Peyer's patch (tissue), 4 donors: ENCODE measurements at regions not wholly inside any gene's neighbourhood (a gene's known extent, or its start where the extent isn't known, plus 50 kb on each side); places are given as distances from the start of the nearest gene placed in this dataset.

Experiments used
- CTCF ChIP-seq, 6 experiments: fragments of 450-650 bp in 4 of 6; fragments of 200-600 bp in 2 of 6; sonication (generic) in 1 of 6; IDR thresholded peaks; one replicate each; pipeline ENCODE4 v1.5.1; 2017 to 2019; ENCODE audit warnings: antibody characterized with exemption in 6 of 6, mild to moderate bottlenecking in 3 of 6, moderate library complexity in 1 of 6
- POLR2A ChIP-seq, 2 donors: fragments of 450-650 bp; IDR thresholded peaks; one replicate each; pipeline ENCODE4 v1.5.1; 2017; ENCODE audit warnings: antibody characterized with exemption in 2 of 2, mild to moderate bottlenecking in 2 of 2, moderate library complexity in 2 of 2

- TF ChIP-seq CTCF (IDR thresholded peaks at IDR 0.05), result no peak
- TF ChIP-seq POLR2A (IDR thresholded peaks at IDR 0.05), result no peak
Measured at GRCh38 chr3:153731071-153731470, 390.1 kb upstream of the ARHGEF26 start.
